GM19035 (cell line): ENCODE measurements at regions not wholly inside any gene's neighbourhood (a gene's known extent, or its start where the extent isn't known, plus 50 kb on each side); places are given as distances from the start of the nearest gene placed in this dataset.
A peak's percentile ranks its signal among the peaks of the same experiment; 100 is the strongest.
"Not testable (repeated sequence)": the region's sequence is repeated elsewhere in the genome, so short reads cannot be mapped to it uniquely, and the experiment has no call there.

ENCODE experiments used
- ATAC-seq: cut with Tn5 transposase; IDR thresholded peaks from one replicate; pipeline ENCODE4 v1.9.1; 2021; ENCODE audit not compliant: unreplicated experiment

GRCh38 chr1:102365071-102365470 lies 368.3 kb upstream of the OLFM3 start:
- ATAC-seq: no peak

GRCh38 chr1:102336602-102337001 lies 339.9 kb upstream of the OLFM3 start:
- ATAC-seq: no peak

DNA sequence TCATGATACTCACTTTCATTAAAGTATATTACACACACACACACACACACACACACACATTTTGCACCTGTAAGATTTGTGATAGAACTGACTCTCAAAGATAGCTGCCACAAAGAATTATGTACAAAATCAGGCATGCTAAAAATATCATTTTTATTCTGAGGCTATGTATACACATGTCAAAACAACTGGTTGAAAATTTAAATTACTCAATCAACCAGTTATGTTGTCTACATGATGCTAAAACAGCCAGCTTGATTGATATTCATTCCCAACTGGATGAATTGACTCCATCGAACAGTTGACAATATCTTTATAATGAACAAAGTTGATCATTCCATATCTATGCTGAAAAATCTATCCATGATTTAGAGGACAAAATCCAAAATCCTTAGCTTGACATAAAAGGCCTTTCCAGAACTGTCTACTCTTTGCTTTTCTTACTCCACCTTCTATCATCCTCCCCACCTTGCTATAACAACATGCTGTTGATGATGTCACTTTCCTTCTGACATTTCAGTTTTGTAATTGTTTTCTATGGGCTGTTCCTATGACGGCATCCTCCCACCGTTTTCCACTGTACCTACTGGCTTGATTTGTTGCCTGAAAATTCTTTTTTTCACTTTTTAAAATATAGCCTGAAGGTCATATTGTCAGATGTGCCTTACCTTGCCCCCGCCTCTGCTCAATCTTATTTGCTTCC lies 321.5 kb upstream of the OLFM3 start:
- no peak for ATAC-seq

GRCh38 chr1:102315096-102315495 lies 318.4 kb upstream of the OLFM3 start:
- ATAC-seq: no peak

GRCh38 chr1:102296116-102296515 lies 299.4 kb upstream of the OLFM3 start:
- no peak for ATAC-seq

GRCh38 chr1:102282955-102283354 lies 286.2 kb upstream of the OLFM3 start:
- no peak for ATAC-seq

DNA sequence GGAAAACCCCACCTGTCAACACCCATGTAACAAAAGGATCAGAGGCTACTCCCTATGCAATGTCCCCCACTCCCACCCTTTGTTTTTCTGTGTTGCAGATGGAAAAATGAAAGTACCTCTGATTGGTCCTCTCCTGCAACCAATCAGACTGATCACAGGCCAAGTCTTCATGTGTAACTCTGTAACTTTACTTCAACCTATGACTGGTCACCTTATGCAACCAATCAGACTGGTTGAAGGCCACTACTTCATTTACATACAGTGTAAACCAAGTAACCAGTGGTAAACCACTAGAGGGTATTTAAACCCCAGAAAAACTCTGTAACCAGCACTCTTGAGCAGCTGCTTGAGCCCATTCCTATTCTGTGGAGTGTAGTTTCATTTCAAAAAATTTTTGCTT lies 266.3 kb upstream of the OLFM3 start:
- no peak for ATAC-seq

DNA sequence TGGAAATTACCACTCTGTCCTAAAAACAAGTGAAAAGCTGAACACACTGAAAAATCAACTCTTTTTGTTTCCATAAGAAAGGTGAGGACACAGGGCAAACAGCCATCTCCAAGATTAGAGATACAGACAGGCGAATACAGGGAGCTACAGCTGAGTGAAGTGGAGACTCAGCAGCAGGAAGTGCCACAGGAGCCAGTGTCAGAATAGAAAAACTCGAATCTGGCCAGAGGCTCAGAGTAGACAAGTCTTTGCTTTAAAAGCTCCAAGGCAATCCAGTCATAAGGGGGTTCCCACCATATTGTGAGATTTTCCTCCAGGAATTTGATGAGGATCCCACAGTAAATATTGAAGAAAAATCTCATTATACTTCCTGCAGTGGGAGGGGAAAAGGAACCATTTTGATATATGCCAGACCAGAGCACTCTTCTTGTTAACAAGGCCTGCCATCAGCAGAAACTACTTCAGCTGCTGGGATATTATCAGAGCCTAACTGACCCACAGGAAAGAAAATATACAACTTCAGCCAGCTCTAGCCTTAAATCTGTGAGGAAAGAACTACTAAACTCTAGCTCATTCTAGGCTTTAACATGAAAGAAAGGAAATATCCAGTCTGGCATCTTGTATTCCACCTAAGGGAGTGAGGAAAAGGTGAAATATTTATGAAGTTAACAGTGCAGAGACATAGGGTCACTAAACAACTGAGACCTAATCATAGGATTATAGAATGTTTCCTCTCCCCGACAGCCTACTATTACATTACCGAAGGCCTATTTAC lies 256.2 kb upstream of the OLFM3 start:
- ATAC-seq: no peak

GRCh38 chr1:102241431-102242338 lies 245.0 kb upstream of the OLFM3 start:
- ATAC-seq: peak; percentile 73

DNA sequence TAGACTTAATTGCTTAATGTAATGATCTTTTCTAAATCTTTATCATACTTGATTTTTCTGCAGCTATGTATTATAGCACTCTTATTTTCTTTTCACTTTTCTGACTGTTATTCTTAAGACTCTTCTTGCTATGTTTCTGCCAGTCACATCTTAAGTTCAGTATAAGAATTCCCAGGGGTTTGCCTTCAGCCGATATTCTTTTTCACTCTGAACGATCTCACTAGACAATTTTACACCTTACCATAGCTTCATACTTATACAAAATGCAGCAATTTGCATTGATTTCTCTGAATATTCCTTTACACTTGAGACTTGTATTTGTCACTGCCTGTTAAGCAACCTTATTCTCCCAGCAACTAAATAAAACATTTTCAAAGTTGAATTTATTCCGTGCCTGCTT lies 242.5 kb upstream of the OLFM3 start:
- ATAC-seq: no peak

DNA sequence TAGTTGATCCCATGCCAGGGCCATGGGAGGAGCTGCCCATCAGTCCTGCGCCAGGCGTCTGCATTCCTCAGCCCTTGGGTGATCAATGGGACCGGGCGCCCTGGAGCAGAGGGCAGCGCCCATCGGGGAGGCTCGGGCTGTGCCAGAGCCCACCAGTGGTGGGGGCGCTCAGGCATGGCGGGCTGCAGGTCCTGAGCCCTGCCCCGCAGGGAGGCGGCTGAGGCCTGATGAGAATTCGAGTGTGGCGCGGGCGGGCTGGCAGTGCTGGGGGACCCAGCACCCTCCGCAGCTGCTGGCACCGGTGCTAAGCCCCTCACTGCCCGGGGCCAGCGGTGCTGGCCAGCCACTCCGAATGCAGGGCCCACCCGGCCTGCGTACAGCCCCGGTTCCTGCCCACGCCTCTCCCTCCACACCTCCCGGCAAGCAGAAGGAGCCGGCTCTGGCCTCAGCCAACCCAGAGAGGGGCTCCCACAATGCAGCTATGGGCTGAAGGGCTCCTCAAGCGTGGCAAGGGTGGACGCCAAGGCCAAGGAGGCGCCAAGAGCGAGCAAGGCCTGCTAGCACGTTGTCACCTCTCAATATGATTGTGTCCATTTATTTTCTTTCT lies 238.1 kb upstream of the OLFM3 start:
- ATAC-seq: no peak

GRCh38 chr1:102219463-102219862 lies 222.7 kb upstream of the OLFM3 start:
- ATAC-seq: no peak

DNA sequence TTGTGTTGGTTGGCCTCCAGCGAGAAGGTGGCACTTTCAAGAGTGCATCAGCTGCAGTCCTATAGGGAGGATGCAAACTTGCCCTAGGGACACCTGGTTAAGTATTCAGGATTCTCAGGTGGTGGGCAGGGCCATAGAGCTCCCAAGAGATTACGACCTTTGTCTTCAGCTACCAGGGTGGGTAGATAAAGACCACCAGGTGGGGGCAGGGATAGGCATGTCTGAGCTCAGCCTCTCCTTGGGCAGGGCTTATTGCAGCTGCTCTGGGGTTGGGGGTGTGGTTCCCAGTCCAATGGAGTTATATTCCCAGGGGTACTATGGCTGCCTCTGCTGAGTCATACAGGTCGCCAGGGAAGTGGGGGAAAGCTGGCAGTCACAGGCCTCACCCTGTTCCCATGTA lies 214.2 kb upstream of the OLFM3 start:
- not testable (repeated sequence) for ATAC-seq

DNA sequence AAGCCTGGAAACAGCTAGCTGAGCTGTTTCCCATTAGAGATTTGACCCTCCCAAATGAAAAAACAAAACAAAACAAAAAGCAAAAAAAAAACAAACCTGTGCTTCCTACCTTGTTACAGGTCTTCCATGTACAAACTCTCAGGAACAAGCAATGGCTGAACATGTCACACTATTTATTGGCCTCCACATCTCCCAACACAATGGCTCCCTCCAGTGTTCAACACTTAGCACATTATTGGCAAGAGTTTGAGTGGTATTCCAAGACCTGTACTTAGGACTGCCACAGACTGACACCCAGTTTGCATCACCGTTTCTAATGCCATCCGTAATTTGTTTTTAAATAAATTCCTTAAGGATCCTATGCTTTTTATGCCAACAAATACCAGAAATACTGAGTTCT lies 195.0 kb upstream of the OLFM3 start:
- ATAC-seq: no peak

DNA sequence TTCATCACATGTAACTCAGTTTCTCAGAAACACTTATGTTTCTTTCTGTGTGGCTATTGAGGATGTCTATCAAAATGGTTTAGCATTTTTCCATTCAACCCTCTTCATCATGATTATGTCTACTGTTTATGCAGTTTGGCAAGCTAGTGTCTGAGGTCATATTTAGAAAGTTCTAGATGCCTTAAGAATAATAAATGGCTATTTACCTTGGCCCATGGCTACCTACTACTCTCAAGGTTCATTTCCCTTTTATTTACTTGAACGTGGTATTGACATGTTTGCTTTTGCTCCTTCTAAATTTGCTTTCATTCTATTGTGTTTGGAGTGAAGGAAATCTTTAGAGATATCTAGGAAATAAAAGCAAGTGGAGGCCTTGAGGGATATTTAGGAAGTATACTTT lies 193.7 kb upstream of the OLFM3 start:
- no peak for ATAC-seq

DNA sequence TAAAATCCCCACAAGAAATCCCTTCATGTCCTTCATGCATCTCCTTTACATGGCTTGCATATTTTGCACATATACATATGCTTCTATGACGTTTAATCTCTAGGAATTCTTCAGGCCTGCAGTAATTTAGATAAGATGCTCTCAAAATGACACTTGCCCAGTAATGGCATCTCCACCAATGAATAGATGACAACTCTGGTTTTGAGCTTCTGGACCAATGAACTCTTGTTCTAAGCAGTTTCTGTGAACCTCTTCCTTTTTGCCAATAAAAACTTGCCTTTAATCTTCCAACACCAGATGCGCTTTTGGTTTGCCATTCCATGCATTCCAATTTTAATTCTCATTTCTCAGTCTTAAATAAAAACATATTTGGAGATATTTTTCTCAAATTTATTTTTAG lies 189.8 kb upstream of the OLFM3 start:
- ATAC-seq: no peak

DNA sequence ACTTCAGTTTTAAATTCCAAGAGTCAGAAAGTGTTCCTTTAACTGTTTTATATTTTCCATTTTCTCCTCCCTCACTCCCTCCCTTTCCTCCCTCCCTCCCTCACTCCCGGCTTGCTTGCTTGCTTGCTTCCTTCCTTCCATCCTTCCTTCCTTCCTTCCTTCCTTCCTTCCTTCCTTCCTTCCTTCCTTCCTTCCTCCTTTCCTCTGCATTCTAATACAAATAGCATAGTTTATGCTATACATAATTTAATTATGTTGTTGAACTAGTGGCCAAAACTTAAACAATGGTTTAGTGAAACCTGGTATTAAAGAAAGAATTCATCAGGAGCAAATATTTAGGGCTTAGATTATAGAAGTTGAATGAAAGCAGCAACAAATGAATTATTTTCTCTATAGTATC lies 188.5 kb upstream of the OLFM3 start:
- ATAC-seq: no peak

GRCh38 chr1:102184477-102184876 lies 187.8 kb upstream of the OLFM3 start:
- no peak for ATAC-seq

DNA sequence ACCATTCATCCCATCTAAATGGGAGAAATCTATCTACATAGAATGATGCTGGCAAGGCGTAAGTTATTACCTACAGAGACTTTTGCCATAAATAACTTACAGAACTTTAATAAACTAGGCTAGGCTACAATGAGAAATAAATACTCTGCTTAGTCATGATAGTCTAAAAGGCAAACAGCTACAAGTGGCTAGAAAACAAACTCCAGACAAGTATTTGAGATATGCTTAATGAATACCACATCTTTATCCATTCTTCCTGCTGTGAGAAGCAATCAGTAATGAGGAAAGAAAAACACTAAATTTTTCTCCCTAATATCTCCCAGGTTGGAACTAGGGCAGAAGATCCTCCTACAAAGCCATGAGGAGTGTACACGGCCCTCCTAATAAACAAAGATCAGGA lies 187.0 kb upstream of the OLFM3 start:
- no peak for ATAC-seq

- no peak for ATAC-seq
Observed at GRCh38 chr1:102182603-102183260, 186.0 kb upstream of the OLFM3 start.

DNA sequence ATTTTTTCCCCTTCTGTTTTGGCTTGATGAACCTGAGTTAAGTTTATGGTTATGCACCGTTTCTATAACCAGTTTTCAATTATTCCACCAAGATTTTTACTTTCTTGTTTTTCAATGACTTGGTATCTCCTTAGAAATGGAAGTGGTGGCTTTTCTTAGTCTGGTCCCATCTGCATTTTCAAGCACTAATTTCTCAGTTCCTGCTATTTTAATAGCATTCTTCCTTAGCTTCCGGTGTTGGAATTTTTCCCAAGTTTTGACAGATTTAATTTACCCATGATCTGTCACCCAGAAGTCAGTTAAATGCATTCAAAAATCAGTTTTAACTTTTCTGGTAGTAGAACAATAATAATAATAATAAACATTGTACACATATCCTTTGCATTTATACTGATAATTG lies 184.6 kb upstream of the OLFM3 start:
- ATAC-seq: no peak
